ENCODE measurements at regions not wholly inside any gene's neighbourhood (a gene's known extent, or its start where the extent isn't known, plus 50 kb on each side); places are given as distances from the start of the nearest gene placed in this dataset.

DNA sequence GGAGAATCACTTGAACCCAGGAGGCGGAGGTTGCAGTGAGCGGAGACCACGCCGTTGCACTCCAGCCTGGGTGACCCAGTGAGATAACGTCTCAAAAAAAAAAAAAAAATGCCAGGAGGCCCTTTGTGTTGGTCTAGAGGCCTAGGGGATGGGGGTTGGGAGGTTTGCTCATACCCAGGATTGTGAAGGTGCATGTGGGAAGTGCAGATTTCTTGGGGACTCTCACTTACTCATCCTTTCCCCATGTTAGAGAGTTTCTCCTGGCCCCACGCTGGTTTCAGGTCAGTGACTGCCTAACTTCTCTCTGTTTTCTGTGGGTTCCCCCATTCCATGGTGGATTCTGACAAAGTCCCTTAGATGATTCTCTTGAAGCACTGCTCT, 471.5 kb upstream of the CNTNAP2 start:
- no peak for DNase-seq (ENCODE audit: low read depth)

DNA sequence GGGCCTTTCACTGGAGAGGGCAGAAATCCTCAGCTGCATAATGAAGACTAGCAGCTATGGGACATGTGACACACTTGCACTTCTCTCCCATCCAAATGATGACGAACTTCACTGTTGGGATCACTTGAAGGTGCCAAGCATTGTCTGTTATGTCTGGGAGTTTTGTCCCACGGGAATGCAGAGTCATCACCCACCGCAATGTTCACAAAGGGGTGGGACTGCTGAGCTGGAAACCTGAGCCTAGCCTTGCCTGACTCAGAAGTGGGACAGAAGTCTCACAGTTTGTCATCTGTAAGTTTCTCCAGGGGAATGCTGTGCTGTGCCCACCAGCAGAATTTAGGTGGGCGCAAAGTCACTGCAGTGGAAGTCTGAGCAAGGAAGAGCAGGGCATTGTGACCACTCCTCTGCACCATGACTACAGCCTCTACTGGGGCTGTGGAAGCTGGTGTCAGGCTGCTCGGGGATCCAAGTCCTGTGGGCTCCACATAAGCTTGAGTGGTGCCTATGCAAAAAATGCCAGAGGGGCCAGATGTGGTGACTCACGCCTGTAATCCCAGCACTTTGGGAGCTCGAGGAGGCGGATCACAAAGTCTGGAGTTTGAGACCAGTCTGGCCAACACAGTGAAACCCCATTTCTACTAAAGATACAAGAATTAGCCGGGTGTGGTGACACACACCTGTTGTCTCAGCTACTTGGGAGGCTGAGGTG, 472.0 kb upstream of the CNTNAP2 start:
- DNase-seq (ENCODE audit: low read depth), result no peak

DNA sequence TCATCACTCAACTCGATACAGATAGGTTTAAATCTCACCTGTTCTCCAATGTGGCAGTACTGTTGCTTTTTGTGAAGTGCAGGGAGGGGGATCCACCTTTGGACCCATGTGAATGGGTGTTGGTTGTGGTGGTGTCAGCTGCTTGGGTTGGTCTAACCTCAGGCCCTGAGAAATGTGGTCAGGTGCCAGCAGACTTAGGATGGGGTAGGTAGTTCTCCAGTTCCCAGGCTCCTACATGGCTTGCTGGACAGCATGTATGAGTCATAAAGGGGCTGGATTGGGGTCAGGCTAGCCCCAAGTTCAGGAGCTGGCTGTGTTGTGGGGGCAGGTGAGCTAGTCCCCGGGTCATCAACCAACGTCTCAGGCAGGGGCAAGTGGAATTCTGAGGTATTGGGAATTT, 472.6 kb upstream of the CNTNAP2 start:
- DNase-seq (ENCODE audit: low read depth), result no peak

DNA sequence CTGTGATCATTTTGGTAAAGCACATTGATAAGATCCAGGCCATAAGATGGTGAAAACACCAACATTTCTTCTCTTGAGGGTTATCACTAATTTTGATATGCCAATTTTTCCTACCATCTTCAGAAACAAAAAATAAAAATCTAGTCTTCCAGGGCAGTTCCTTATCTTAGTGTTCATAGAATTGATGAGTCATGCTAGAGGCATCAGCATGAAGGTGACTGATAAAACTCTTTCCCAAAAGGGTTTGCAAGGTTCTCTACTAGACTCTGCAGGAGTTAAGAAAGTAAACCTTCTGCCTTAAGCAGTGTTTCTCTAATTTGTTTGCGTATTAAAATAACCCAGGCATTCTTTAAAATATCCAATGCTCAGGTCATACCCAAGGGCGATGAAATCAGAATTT, 483.1 kb upstream of the CNTNAP2 start:
- DNase-seq (ENCODE audit: low read depth), result no peak

DNA sequence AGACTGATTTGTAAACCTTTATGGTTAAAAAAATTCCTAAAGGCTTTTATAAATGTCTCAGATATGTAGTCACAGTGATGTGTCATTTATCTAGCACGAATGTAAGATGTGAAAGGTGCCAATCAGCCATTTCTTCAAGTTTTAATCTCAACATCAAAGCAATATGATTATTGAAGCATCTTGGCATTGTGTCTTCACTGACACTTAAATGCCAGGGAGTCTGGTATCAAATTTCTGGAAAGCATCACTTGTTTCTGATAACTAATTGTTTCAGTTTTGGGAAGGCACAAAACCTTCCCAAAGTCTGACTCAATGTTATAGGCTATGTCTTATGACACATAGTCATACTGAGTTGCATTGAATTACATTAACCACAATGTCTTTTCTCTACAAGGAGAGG, 492.0 kb upstream of the CNTNAP2 start:
- no peak for DNase-seq (ENCODE audit: low read depth)

DNA sequence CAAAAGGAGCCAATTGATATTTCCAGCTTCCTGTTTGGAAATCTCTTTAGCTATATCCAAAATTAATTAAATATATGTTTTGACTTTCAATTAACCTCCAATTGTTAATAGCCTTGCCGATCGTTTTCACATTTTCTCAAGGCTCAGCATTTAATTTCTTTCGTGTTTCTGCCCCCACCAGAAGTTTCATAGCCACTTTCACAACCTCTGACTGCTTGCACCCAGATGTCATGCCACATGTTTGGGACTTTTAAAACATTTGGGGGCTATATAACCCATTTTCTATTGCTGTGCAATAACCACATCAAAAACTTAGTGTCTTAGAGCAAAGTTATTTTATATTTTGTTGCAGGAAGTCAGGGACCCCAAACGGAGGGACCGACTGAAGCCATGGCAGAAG, 510.6 kb upstream of the CNTNAP2 start:
- no peak for DNase-seq (ENCODE audit: low read depth)

DNA sequence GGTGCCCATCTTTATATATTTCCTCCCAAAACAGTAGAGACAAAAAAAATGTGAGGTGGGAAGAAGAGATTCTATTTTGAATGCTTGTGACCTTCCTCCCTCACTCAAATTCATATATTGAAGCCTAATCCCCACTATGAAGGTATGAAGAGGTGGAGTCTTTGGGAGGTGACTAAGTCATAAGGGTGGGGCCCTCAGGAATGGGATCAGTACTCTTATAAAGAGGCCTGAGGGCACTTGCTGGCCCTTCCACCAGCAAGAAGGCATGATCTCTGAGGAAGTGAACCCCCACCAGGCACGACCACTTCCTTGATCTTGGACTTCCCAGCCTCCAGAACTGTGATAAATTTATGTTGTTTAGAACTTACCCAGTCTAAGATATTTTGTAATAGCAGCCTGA, 517.2 kb upstream of the CNTNAP2 start:
- DNase-seq (ENCODE audit: low read depth), result no peak

DNA sequence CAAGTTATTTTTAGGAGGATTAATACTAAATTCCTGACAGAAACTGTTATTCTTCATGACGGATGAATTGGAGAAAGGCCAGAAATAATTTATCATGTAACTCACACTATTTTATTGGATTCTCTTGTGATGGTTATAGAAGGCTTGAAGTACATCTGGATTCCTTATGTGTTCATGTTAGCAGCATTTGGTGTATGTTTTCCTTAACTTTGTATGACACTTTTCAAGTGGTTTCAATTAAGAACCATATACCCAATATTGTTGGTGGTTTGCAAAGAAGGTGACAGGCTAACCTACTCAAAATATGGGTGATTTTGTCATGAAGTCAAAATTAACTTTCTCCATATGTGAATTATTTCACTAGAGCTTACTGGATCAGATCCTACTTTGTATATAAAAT, 532.2 kb upstream of the CNTNAP2 start:
- DNase-seq (ENCODE audit: low read depth), result no peak

DNA sequence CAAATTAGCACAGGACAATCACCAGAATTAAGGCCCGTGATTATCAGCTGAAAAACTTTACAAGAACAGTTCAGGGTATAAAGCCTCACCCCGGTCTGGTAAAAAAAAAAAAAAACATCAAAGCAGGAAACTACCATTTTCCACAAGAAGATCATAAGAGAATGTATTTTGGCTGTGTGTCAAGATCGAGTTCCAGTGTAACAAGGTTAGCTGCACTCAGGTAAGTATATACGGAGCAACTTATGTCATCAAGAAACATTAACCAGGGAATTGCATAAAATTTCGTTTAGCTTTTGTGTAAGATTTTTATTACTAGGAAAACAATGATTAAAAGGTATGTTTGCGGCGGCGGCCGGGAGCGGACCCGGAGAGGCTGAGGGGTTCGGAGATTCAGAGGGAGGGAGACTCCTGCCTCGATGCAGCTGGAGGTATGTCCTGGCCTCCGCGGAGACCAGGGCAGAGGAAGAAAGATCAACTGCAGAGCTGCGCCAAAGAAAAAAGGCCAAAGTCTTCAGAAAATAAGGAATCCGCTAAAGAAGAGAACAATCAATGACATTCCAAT, 533.8 kb upstream of the CNTNAP2 start:
- DNase-seq (ENCODE audit: low read depth), result no peak

DNA sequence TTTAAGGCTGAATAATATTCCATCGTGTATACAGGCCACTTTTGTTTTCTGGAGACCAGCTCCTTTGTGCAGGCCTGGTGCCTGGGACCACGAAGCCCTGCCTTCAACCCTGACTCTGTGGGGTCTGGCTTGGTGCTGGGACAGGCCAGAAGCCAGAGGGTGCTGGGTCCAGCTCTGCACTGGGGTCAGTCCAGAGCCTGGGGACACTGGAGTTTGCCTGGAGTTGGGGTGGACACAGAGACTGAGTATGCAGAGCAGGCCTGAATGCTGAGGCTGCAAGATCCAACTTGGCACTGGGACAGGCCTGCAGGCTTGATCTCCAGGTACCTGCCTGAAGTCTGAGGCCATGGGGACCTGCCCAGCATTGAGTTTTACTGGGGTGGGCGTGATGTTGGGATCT, 558.8 kb upstream of the CNTNAP2 start:
- DNase-seq (ENCODE audit: low read depth), result no peak

DNA sequence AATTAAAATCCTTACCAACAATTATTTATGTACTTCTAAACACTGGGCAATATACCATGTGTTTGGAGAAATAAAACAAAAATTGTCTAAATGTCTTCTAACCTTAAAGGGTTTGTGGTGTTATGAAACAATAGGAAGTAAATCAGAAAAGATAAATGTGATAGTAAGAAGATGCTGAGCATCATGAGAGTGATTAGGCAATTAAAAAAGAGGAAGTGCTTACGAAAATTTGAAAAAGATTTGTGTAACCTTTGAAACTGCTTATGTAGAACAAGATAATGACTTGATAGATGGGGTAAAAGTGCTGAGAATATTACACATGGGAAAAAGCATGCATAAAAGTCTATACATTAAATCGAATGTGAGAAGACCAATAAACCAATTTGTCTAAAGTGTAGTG, 573.4 kb upstream of the CNTNAP2 start:
- DNase-seq (ENCODE audit: low read depth), result no peak

DNA sequence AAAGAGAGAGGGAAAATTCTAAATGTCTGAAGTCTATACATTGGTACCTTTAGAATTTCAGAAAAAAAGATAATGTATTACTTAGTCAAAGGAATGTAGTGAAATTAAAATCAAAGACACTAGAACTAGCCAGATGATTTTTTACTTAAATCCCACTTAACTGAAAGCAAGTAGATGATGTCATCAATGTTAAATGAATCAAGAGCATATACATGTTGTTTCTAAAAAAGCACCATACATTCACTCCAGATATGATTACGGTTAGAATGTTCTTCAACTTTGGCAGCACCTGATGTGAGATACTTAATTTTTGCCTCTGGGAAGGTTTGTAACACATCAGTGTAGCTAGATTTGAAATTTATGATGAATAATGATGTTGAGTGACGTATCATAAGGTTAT, 576.7 kb upstream of the CNTNAP2 start:
- no peak for DNase-seq (ENCODE audit: low read depth)

DNA sequence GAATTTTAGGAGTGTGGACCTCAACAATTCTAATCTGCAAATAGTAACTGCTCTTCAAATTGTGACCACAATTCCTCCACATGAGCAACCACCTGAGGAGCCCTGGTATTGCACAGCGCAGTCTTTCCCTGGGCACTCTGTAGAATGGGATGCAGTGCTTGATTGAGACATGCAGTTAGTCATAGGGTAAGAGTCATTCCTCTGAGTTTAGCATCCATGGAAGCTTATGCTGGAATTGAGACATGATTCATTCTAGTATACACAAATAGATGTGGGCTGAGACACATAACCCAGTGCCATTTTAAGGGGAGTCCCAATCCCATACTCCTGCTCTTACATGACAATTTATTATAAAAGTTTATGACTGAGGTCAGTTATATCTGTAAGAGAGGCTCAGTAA, 582.3 kb upstream of the CNTNAP2 start:
- DNase-seq (ENCODE audit: low read depth), result no peak

DNA sequence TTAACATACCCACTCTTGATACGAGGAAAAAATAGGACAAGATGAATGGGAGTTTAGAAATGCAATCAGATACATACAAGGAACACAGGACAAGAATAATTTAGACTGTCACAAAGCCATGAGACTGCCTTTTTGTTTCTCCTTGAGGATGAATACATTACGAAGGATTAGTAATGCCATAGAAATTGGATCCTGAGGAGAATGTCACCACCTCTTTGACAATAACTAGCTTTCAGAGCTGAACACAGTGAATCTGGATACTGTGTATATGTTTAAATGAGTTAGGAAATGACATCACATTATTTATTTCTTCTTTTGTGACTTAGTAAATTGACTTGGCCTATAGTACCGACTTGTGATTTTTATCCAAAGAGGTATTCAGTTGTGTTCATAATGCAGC, 596.3 kb upstream of the CNTNAP2 start:
- DNase-seq (ENCODE audit: low read depth), result no peak

DNA sequence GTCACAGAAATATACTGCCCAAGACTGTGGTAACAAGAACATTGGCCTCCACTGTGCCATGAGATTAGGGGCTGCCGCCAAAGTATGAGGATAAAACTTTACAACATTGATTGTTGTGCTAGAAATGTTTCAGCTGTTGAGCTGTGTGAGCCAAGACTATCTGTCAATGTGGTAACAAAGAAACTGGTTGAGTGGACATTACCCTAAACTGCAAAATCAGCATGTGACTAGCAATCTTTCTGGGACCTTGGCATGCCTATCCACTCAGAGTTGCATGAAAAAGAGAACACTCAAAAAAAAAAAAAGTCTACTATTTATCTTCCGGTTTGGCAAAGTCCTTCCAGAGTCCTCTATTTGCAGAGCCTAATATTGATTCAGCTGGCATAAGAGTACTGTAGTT, 605.6 kb upstream of the CNTNAP2 start:
- no peak for DNase-seq (ENCODE audit: low read depth)

DNA sequence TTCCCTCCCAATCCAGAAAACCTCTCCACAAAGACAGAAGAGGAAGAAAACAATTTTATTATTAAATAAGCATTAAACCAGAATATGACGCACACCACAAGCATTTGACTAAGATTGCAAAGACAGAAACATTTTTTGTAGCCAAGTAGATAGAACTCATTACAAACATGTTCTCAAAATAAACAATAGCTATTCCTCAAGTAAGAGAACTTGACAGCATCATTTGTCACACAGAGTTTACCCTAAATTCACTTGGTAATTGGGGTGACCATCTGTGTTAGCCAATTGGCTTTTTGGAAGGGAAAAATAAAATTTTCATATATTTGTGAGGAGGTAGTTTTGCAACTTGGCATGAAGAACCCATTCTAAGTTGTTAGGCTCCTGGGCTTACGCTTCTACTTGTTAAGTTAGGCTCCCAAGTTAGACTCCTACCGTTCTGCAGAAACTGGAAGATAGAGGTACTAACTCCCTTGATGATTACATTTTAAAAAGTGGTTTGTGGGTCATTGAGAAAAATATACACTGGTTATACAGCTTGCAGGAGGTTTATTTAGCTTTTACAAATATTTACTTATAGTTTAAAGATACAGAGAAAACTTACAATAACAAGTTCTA, 618.6 kb upstream of the CNTNAP2 start:
- DNase-seq (ENCODE audit: low read depth), result no peak

DNA sequence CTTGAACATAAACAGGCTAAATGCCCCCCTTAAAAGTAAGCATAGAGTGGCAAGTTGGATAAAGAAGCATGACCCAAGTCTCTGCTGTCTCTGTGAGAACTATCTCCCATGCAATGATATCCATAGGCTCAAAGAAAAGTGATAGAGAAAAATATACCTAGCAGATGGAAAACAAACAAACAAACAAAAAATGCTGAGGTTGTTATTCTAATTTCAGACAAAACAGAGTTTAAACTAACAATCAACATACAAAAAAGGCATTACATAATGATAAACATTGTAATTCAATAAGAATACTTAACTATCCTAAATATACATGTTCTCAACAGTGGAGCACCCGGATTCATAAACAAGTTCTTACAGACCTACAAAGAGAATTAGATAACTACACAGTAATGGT, 626.2 kb upstream of the CNTNAP2 start:
- no peak for DNase-seq (ENCODE audit: low read depth)

DNA sequence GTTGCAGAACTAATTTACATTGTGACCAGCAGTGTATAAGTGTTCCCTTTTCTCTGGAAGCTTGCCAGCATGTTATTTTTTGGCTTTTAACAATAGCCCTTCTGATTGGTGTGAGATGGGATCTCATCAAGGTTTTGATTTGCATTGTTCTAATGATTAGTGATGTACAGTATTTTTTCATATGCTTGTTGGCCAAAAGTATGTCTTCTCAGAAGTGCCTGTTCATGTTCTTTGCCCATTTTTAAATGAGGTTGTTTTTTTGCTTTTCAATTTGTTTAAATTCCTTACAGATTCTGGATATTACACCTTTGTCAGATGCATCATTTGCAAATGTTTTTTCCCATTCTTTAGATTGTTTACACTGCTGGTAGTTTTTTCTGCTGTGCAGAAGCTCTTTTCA, 627.0 kb upstream of the CNTNAP2 start:
- no peak for DNase-seq (ENCODE audit: low read depth)

DNA sequence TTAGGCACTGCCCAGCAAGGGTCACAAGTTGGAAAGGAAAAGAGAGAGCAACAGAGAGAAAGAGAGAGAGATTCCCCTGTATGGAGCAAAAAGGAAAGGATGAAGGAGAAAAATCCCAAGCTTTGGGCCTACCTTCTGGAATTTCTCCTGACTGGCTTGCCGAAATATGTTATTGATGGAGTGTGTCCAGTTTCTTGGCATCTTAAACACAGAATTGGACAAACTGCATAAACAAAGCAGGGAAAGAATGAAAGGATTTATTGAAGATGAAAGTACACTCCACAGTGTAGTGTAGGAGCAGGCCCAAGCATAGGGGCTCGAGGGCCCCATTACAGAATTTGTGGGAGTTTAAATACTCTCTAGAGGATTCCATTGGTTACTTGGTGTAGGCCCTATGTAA, 627.8 kb upstream of the CNTNAP2 start:
- DNase-seq (ENCODE audit: low read depth), result no peak

DNA sequence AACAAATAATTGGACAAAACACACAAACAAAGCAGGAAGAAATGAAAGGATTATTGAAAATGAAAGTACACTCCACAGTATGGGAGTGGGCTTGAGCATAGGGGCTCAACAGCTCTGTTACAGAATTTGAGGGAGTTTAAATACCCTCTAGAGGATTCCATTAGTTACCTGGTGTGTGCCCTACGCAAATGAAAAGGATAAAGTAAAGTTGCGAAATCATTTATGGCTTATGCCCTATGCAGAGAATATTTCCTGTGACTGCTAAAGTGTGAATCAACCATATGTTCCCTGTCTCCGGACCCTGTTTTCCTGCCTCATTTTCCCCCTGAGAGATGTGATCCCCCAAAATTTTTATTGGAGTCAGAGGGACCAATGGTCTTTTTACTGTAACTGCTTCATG, 634.6 kb upstream of the CNTNAP2 start:
- no peak for DNase-seq (ENCODE audit: low read depth)

DNA sequence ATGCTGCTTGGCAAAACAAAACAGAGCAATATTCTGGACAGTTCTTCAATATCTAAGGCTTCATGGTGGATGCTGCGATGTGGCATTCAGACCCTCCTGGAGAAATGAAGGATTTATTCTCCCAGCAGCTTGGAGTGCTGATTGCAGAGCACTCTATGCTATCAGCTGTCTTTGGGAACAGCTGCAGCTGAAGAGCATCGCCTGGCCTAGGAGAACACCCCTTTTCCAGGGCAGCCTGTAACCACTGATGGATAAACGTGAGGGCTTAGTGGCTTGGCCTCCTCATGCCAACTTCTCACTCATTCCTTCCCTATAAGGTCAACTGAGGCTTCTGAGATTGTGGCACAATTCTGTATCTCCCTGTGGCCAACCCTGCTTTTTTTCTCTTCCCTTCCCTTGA, 638.1 kb upstream of the CNTNAP2 start:
- no peak for DNase-seq (ENCODE audit: low read depth)

DNA sequence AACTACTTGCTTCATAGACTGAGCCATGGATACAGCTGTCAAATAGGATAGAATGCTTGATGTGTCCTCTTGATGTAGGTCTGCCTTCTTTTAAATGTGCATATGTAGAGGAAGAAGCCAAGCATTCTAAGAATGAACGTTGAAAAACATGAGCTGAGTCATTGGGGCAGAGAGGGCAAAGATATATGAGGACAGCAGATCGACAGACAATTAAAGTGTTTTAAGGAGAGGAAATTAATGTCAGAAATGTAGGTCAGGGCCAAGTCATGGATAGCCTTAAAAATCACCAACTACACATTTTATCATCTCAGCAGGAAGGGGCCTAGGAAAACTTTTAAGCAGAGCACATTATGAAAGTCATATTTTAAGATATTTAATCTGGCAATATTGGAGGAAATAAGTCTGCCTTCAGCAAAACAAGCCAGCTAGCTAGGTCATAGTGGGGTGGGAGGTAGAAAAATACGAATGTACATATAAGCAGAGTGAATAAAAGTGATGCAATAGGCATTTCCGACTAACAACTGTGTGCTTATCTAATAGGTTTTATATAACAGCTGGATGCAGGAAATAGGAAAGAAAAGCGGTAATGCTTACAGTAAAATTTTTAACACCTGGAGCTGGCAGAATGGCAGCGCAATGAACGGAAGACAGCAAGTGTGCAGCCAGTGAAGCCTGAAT, 638.3 kb upstream of the TPK1 start:
- DNase-seq (ENCODE audit: low read depth), result no peak

DNA sequence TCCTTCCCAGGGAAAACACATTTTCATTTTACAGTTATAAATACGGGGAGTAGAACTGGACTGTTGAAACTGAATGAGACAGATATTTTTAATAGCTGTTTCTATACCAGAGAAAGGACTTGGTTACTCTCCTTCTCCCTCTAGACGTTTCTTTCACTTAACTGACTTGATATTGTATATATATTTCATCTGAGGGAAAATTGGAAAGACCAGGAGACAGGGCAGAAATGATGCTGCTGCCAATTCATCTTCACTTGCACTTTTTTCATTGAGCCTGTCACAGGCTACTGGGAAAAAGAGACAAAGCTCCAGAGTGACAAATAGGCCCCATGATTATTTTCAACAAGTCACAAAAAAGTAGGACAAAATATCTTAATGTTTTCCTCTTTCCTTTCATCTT, 636.0 kb upstream of the TPK1 start:
- no peak for DNase-seq (ENCODE audit: low read depth)

DNA sequence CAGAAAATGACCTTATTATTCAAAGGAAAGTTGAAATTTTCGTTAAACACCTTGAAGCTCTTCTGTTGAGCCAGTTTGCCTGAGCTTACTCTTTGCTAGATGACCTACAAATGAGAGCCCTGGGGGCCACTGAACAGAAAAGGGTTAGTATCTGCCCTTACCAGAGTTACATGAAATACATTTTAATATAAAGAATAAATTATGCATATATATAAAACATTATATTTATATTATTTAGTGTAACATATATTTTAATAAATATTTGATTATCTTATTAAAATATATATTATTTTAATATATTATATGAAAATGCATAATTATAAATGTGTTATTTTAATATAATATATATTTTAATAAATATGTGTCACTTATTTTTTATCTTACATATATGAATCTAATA, 628.4 kb upstream of the TPK1 start:
- DNase-seq (ENCODE audit: low read depth), result no peak

Measured in ELR (cell line).